ENCODE measurements at regions not wholly inside any gene's neighbourhood (a gene's known extent, or its start where the extent isn't known, plus 50 kb on each side); places are given as distances from the start of the nearest gene placed in this dataset.

GRCh38 chr11:86122773-86123172, 53.9 kb upstream of the PICALM start:
- H3K27me3 ChIP-seq (ENCODE audit: control insufficient read depth in 2 of 2, insufficient read depth in 2 of 2, low read length in 2 of 2) = no peaks in the 10 kb centered on the region
- no peak overlapping the region for H3K4me3 ChIP-seq (replicated peaks in 1 of 3; ENCODE audit: insufficient read depth in 1 of 3, low read depth in 1 of 3, low read length in 3 of 3)
- H3K4me1 ChIP-seq (ENCODE audit: control insufficient read depth, extremely low read depth, insufficient read depth, low read length) = no peaks in the 10 kb centered on the region
- H3K27ac ChIP-seq (ENCODE audit: insufficient read depth, low read depth, low read length) = no peak overlapping the region
- H3K9me1 ChIP-seq (replicated peaks; ENCODE audit: control insufficient read depth, extremely low read depth, insufficient read depth, low read length) = no peaks in the 10 kb centered on the region
- no peaks in the 10 kb centered on the region for H4K20me1 ChIP-seq (replicated peaks; ENCODE audit: control insufficient read depth, extremely low read depth, insufficient read depth, low read length)
- FAIRE-seq (no peak), DNase-seq (ENCODE audit: low read depth, low spot score) (no peak)
- H3K36me3 ChIP-seq (ENCODE audit: control insufficient read depth in 2 of 2, extremely low read depth in 1 of 2, insufficient read depth in 2 of 2, low read length in 2 of 2) = no peaks in the 10 kb centered on the region
- TF ChIP-seq POLR2AphosphoS5 (IDR thresholded peaks at IDR 0.05; ENCODE audit: insufficient read depth, low read depth, low read length) = no peak
- TF ChIP-seq EZH2 (IDR thresholded peaks at IDR 0.05; ENCODE audit: borderline replicate concordance, low read depth, low read length, severe bottlenecking) = no peak
- no peak for TF ChIP-seq CTCF (IDR thresholded peaks at IDR 0.05; ENCODE audit: extremely low read depth in 1 of 2, insufficient read depth in 1 of 2, low read depth in 1 of 2, low read length in 2 of 2)
- TF ChIP-seq FOS (IDR thresholded peaks at IDR 0.05; ENCODE audit: borderline replicate concordance, insufficient read depth, low read length) = no peak
- no peak for TF ChIP-seq MYC (IDR thresholded peaks at IDR 0.05; ENCODE audit: low read depth, low read length)
- TF ChIP-seq POLR2A (IDR thresholded peaks at IDR 0.05; ENCODE audit: low read depth, low read length) = no peak
- no peak for TF ChIP-seq GATA2 (IDR thresholded peaks at IDR 0.05; ENCODE audit: insufficient read depth, insufficient read length, low read depth, low read length)
- no peak for TF ChIP-seq MAX (IDR thresholded peaks at IDR 0.05; ENCODE audit: insufficient read depth, insufficient read length)
- TF ChIP-seq JUN (IDR thresholded peaks at IDR 0.05; ENCODE audit: borderline replicate concordance, insufficient read depth, insufficient read length, low read depth) = no peak
- no peak overlapping the region for H3K9ac ChIP-seq (replicated peaks; ENCODE audit: extremely low read depth, insufficient read depth, low read length)
- H3K4me2 ChIP-seq (ENCODE audit: insufficient read depth, low read length) = no peak overlapping the region
- CTCF ChIA-PET = interaction anchor here (1.2 to 2.2 kb wide), 3 partner anchors 10 to 81 kb away, joined by 3 to 5 read pairs (median 4); no protein-coding TSS in a partner anchor
- H3K79me2 ChIP-seq (ENCODE audit: control insufficient read depth, insufficient read depth, low read length) = no peaks in the 10 kb centered on the region
- POLR2A ChIA-PET = no interaction called here
- intact Hi-C loops (cut with micrococcal nuclease) (no loop called here), dilution Hi-C loops (cut with MboI; ENCODE audit: extremely low pct_ligation_motif_present, low sequenced_read_pairs) (no loop called here)
- no peaks in the 10 kb centered on the region for H3K9me3 ChIP-seq (replicated peaks; ENCODE audit: control insufficient read depth, insufficient read depth, low read length)
- BruUV-seq (replicated peaks) = no TSS peak
- no peak overlapping the region for H2AFZ ChIP-seq (ENCODE audit: low read depth, low read length)

Data from endothelial cell of umbilical vein (primary cell).